ENCODE measurements at regions not wholly inside any gene's neighbourhood (a gene's known extent, or its start where the extent isn't known, plus 50 kb on each side); places are given as distances from the start of the nearest gene placed in this dataset.

GRCh38 chr14:71618716-71619115 is 313.5 kb upstream of the RGS6 start:
- TF ChIP-seq SIN3A (IDR thresholded peaks at IDR 0.05; ENCODE audit: borderline replicate concordance, insufficient read depth, low read length) (no peak), POLR2AphosphoS5 (IDR thresholded peaks at IDR 0.05; ENCODE audit: low read depth, low read length) (no peak), TAF1 (IDR thresholded peaks at IDR 0.05; ENCODE audit: borderline replicate concordance, insufficient read depth, low read length) (no peak), REST (IDR thresholded peaks at IDR 0.05; ENCODE audit: insufficient read depth in 1 of 2, low read depth in 2 of 2, low read length in 2 of 2) (no peak), FOXP2 (optimal IDR thresholded peaks at IDR 0.05; ENCODE audit: borderline replicate concordance, extremely low read depth, extremely low read length, insufficient read depth) (no peak)

GRCh38 chr14:71619472-71619871 is 312.8 kb upstream of the RGS6 start:
- TF ChIP-seq FOXP2 (optimal IDR thresholded peaks at IDR 0.05; ENCODE audit: borderline replicate concordance, extremely low read depth, extremely low read length, insufficient read depth) (no peak), TAF1 (IDR thresholded peaks at IDR 0.05; ENCODE audit: borderline replicate concordance, insufficient read depth, low read length) (no peak), SIN3A (IDR thresholded peaks at IDR 0.05; ENCODE audit: borderline replicate concordance, insufficient read depth, low read length) (no peak), POLR2AphosphoS5 (IDR thresholded peaks at IDR 0.05; ENCODE audit: low read depth, low read length) (no peak), REST (IDR thresholded peaks at IDR 0.05; ENCODE audit: insufficient read depth in 1 of 2, low read depth in 2 of 2, low read length in 2 of 2) (no peak)

GRCh38 chr14:71620401-71620800 is 311.8 kb upstream of the RGS6 start:
- TF ChIP-seq FOXP2 (optimal IDR thresholded peaks at IDR 0.05; ENCODE audit: borderline replicate concordance, extremely low read depth, extremely low read length, insufficient read depth) (no peak), SIN3A (IDR thresholded peaks at IDR 0.05; ENCODE audit: borderline replicate concordance, insufficient read depth, low read length) (no peak), POLR2AphosphoS5 (IDR thresholded peaks at IDR 0.05; ENCODE audit: low read depth, low read length) (no peak), TAF1 (IDR thresholded peaks at IDR 0.05; ENCODE audit: borderline replicate concordance, insufficient read depth, low read length) (no peak), REST (IDR thresholded peaks at IDR 0.05; ENCODE audit: insufficient read depth in 1 of 2, low read depth in 2 of 2, low read length in 2 of 2) (no peak)

- TF ChIP-seq SIN3A (IDR thresholded peaks at IDR 0.05; ENCODE audit: borderline replicate concordance, insufficient read depth, low read length) (no peak), REST (IDR thresholded peaks at IDR 0.05; ENCODE audit: insufficient read depth in 1 of 2, low read depth in 2 of 2, low read length in 2 of 2) (no peak), POLR2AphosphoS5 (IDR thresholded peaks at IDR 0.05; ENCODE audit: low read depth, low read length) (no peak), FOXP2 (optimal IDR thresholded peaks at IDR 0.05; ENCODE audit: borderline replicate concordance, extremely low read depth, extremely low read length, insufficient read depth) (no peak), TAF1 (IDR thresholded peaks at IDR 0.05; ENCODE audit: borderline replicate concordance, insufficient read depth, low read length) (no peak)
Measured at GRCh38 chr14:71621276-71621675, 311.0 kb upstream of the RGS6 start.
